Calu3 (cell line): ENCODE measurements at regions not wholly inside any gene's neighbourhood (a gene's known extent, or its start where the extent isn't known, plus 50 kb on each side); places are given as distances from the start of the nearest gene placed in this dataset.

Experiments
- BruUV-seq: library from RNA; stranded (reverse); fragments of 400-500 nt; replicated peaks from 2 replicates; lab custom pipeline; 2021; lab: Mats Ljungman, UMichigan
- CTCF ChIA-PET: fragments of 300-600 bp; sonication (Branson Sonifier 250); formaldehyde crosslinking; loops from one replicate; lab custom pipeline; 2022; ENCODE audit warnings: antibody characterized with exemption; lab: Charles Lee
- DNase-seq: peaks from one replicate; pipeline ENCODE4 v3.0.0; 2022
- H3K27ac Mint-ChIP-seq: one replicate; pipeline ENCODE4 v1.8.0; 2022; ENCODE audit warnings: mixed read lengths; ENCODE audit not compliant: unreplicated experiment
- H3K27me3 Mint-ChIP-seq: one replicate; pipeline ENCODE4 v1.8.0; 2022; ENCODE audit warnings: mixed read lengths; ENCODE audit not compliant: unreplicated experiment
- H3K36me3 Mint-ChIP-seq: one replicate; pipeline ENCODE4 v1.8.0; 2022; ENCODE audit warnings: mild to moderate bottlenecking, moderate library complexity, mixed read lengths; ENCODE audit not compliant: insufficient read depth, unreplicated experiment
- H3K4me1 Mint-ChIP-seq: one replicate; pipeline ENCODE4 v1.8.0; 2022; ENCODE audit warnings: mild to moderate bottlenecking, low read depth, mixed read lengths; ENCODE audit not compliant: unreplicated experiment
- H3K4me3 Mint-ChIP-seq: one replicate; pipeline ENCODE4 v1.8.0; 2022; ENCODE audit warnings: mild to moderate bottlenecking, low read depth, moderate library complexity, mixed read lengths; ENCODE audit not compliant: unreplicated experiment
- H3K9me3 Mint-ChIP-seq: one replicate; pipeline ENCODE4 v1.8.0; 2022; ENCODE audit warnings: low read depth, mixed read lengths; ENCODE audit not compliant: unreplicated experiment
- CTCF ChIP-seq: fragments of 200-600 bp; IDR thresholded peaks from one replicate; pipeline ENCODE4 v1.8.0; 2022; ENCODE audit warnings: antibody characterized with exemption; ENCODE audit not compliant: unreplicated experiment
- intact Hi-C: fragments of 100-400 bp; cut with micrococcal nuclease; formaldehyde crosslinking; loops from one replicate; pipeline ENCODE4 v1.10.0; 2022; ENCODE audit not compliant: unreplicated experiment

- no peak for TF ChIP-seq CTCF
- BruUV-seq: no TSS peak
- no peaks in the 10 kb centered on the region for H3K9me3 Mint-ChIP-seq
- CTCF ChIA-PET: no interaction called here
- peaks cover 4% of the 10 kb centered on the region for H3K36me3 Mint-ChIP-seq
- no peak overlapping the region for H3K27ac Mint-ChIP-seq
- H3K4me3 Mint-ChIP-seq: no peak overlapping the region
- peaks cover 12% of the 10 kb centered on the region for H3K4me1 Mint-ChIP-seq
- no peak for DNase-seq
- peaks cover 8% of the 10 kb centered on the region for H3K27me3 Mint-ChIP-seq
- intact Hi-C loops: no loop called here
These were observed 102.2 kb upstream of the GJB6 start for GRCh38 chr13:20334309-20334708.

- Mint-ChIP-seq H3K9me3 (peaks cover 4% of the 10 kb centered on the region), H3K4me1 (no peaks in the 10 kb centered on the region), H3K4me3 (no peak overlapping the region), H3K27me3 (peaks cover 19% of the 10 kb centered on the region), H3K27ac (no peak overlapping the region), H3K36me3 (peaks cover 4% of the 10 kb centered on the region)
- intact Hi-C loops: no loop called here
- no peak for TF ChIP-seq CTCF
- CTCF ChIA-PET: no interaction called here
- DNase-seq: no peak
- BruUV-seq: no TSS peak
These were observed 100.4 kb upstream of the GJB6 start for GRCh38 chr13:20332361-20333096.

- intact Hi-C loops: no loop called here
- H3K4me1 Mint-ChIP-seq: no peaks in the 10 kb centered on the region
- H3K27me3 Mint-ChIP-seq: peaks cover 20% of the 10 kb centered on the region
- DNase-seq: no peak
- peaks cover 4% of the 10 kb centered on the region for H3K36me3 Mint-ChIP-seq
- no peak overlapping the region for H3K27ac Mint-ChIP-seq
- BruUV-seq: no TSS peak
- CTCF ChIA-PET: no interaction called here
- TF ChIP-seq CTCF: no peak
- H3K9me3 Mint-ChIP-seq: peaks cover 4% of the 10 kb centered on the region
- no peak overlapping the region for H3K4me3 Mint-ChIP-seq
These were observed 99.8 kb upstream of the GJB6 start for GRCh38 chr13:20331949-20332348.

DNA sequence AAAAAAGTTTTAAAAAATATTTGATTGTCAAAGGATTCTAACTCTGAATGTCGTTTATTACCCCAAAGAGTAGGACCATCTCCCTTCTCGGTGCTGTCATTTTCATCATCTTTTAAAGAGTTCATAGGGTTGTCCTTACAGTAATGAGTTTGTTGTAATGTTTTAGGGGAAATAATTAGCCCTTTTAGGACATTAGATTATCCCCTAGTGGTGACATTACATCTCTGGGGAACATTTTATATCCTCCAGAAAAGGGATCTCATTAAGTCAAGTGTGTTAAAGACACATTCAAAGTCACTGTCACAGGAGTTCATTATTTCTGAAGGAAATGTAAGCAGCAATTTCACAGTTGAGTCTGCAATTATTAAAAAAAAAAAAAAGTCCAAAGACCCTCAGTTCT, 99.3 kb upstream of the GJB6 start:
- no TSS peak for BruUV-seq
- Mint-ChIP-seq H3K9me3 (peaks cover 4% of the 10 kb centered on the region), H3K36me3 (peaks cover 4% of the 10 kb centered on the region), H3K27ac (no peak overlapping the region), H3K4me1 (no peaks in the 10 kb centered on the region), H3K4me3 (no peak overlapping the region), H3K27me3 (peaks cover 20% of the 10 kb centered on the region)
- intact Hi-C loops: no loop called here
- CTCF ChIA-PET: no interaction called here
- no peak for DNase-seq
- no peak for TF ChIP-seq CTCF
